Smooth muscle cell (in vitro differentiated cells): ENCODE measurements at regions not wholly inside any gene's neighbourhood (a gene's known extent, or its start where the extent isn't known, plus 50 kb on each side); places are given as distances from the start of the nearest gene placed in this dataset.

Experiments used
- DNase-seq: peaks from one replicate; lab custom pipeline; 2025; ENCODE audit not compliant: unreplicated experiment; lab: John Stamatoyannopoulos, UW
- H2AFZ ChIP-seq: fragments of 200-600 bp; sonication (generic); 2 replicates; pipeline ENCODE4 v1.6.0; 2016; ENCODE audit warnings: antibody characterized with exemption, low read depth, mild to moderate bottlenecking
- H3F3A ChIP-seq: fragments of 200-600 bp; sonication (generic); 2 replicates; pipeline ENCODE4 v1.6.0; 2017; ENCODE audit warnings: antibody characterized with exemption, low read depth
- H3K27ac ChIP-seq: fragments of 200-600 bp; sonication (generic); 2 replicates; pipeline ENCODE4 v1.5.1; 2016; ENCODE audit warnings: low read depth, mild to moderate bottlenecking
- H3K27me3 ChIP-seq: fragments of 200-600 bp; sonication (generic); 2 replicates; pipeline ENCODE4 v1.6.1; 2016; ENCODE audit warnings: low read depth, mild to moderate bottlenecking
- H3K36me3 ChIP-seq: fragments of 200-600 bp; sonication (generic); 2 replicates; pipeline ENCODE4 v1.5.1; 2016; ENCODE audit warnings: low read depth
- H3K4me1 ChIP-seq: fragments of 200-600 bp; sonication (generic); 2 replicates; pipeline ENCODE4 v1.5.1; 2016; ENCODE audit warnings: low read depth
- H3K4me2 ChIP-seq: fragments of 200-600 bp; sonication (generic); 2 replicates; pipeline ENCODE4 v1.6.0; 2016; ENCODE audit warnings: mild to moderate bottlenecking
- H3K4me3 ChIP-seq: fragments of 200-600 bp; sonication (generic); 2 replicates; pipeline ENCODE4 v1.5.1; 2016; ENCODE audit warnings: mild to moderate bottlenecking
- H3K79me2 ChIP-seq: fragments of 200-600 bp; sonication (generic); 2 replicates; pipeline ENCODE4 v1.6.0; 2016; ENCODE audit warnings: low read depth, mild to moderate bottlenecking
- H3K9ac ChIP-seq: fragments of 200-600 bp; sonication (generic); 2 replicates; pipeline ENCODE4 v1.6.0; 2016; ENCODE audit warnings: low read depth
- H3K9me3 ChIP-seq: fragments of 200-600 bp; sonication (generic); replicated peaks from 2 replicates; pipeline ENCODE4 v1.5.1; 2016; ENCODE audit warnings: low read depth
- H4K20me1 ChIP-seq: fragments of 200-600 bp; sonication (generic); 2 replicates; pipeline ENCODE4 v1.6.0; 2016; ENCODE audit warnings: low read depth
- WGBS: methylation state at CpG from one replicate; pipeline ENCODE4 v1.1.7; 2016; ENCODE audit warnings: low lambda C conversion rate; 5-methylcytosine and 5-hydroxymethylcytosine counted together
- TF ChIP-seq, protein P1 (sequence below): fragments of 200-600 bp; sonication (generic); IDR thresholded peaks from 2 replicates; pipeline ENCODE4 v1.5.1; 2017; ENCODE audit warnings: borderline replicate concordance, mild to moderate bottlenecking, antibody characterized with exemption; ENCODE audit not compliant: insufficient read depth, poor library complexity, severe bottlenecking

- TF ChIP-seq, protein P1, sequence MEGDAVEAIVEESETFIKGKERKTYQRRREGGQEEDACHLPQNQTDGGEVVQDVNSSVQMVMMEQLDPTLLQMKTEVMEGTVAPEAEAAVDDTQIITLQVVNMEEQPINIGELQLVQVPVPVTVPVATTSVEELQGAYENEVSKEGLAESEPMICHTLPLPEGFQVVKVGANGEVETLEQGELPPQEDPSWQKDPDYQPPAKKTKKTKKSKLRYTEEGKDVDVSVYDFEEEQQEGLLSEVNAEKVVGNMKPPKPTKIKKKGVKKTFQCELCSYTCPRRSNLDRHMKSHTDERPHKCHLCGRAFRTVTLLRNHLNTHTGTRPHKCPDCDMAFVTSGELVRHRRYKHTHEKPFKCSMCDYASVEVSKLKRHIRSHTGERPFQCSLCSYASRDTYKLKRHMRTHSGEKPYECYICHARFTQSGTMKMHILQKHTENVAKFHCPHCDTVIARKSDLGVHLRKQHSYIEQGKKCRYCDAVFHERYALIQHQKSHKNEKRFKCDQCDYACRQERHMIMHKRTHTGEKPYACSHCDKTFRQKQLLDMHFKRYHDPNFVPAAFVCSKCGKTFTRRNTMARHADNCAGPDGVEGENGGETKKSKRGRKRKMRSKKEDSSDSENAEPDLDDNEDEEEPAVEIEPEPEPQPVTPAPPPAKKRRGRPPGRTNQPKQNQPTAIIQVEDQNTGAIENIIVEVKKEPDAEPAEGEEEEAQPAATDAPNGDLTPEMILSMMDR, result no peak
Observed at GRCh38 chr11:119918347-119918746, 189.3 kb upstream of the NECTIN1 start.

DNA sequence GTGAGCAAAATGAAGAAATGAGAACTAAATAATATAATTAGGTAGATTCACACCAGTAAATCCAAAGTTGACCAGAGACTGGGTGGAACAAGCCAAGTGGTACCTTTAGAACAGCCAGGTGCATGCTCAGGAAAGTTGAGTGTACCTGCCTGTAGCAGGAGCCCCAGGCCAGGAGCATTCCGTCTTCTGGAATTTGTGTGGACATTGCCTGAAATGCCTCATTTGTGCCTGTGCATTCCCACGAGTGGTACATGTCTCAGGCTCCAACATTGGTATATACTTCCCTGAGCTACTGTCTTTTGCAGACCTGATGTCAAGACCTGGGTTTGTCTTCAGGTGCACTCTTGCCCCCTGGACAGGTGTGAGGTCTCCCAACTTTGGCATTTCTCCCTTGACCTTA is 187.6 kb upstream of the NECTIN1 start:
- peaks cover 21% of the 10 kb centered on the region for H3K27me3 ChIP-seq
- H3K4me2 ChIP-seq, result no peak overlapping the region
- no peaks in the 10 kb centered on the region for H3F3A ChIP-seq
- H3K9me3 ChIP-seq, result no peaks in the 10 kb centered on the region
- TF ChIP-seq, protein P1, result no peak
- no peaks in the 10 kb centered on the region for H3K79me2 ChIP-seq
- H3K9ac ChIP-seq, result no peak overlapping the region
- no peaks in the 10 kb centered on the region for H3K4me1 ChIP-seq
- no peaks in the 10 kb centered on the region for H4K20me1 ChIP-seq
- WGBS, result 72% methylated on average over 2 of the region's 2 CpGs
- DNase-seq, result no peak
- no peak overlapping the region for H3K4me3 ChIP-seq
- no peak overlapping the region for H2AFZ ChIP-seq
- H3K36me3 ChIP-seq, result no peaks in the 10 kb centered on the region
- no peak overlapping the region for H3K27ac ChIP-seq

More at GRCh38 chr11:119918347-119918746, 189.3 kb upstream of the NECTIN1 start:
- Histone ChIP-seq H3K27me3 (peaks cover 21% of the 10 kb centered on the region), H3K36me3 (no peaks in the 10 kb centered on the region), H3K4me3 (no peak overlapping the region), H3K4me2 (no peak overlapping the region), H3K9ac (no peak overlapping the region), H3K27ac (no peak overlapping the region), H3K9me3 (no peaks in the 10 kb centered on the region), H3K79me2 (no peaks in the 10 kb centered on the region), H3F3A (no peaks in the 10 kb centered on the region), H2AFZ (no peak overlapping the region), H3K4me1 (no peaks in the 10 kb centered on the region), H4K20me1 (no peaks in the 10 kb centered on the region)
- WGBS, result 86% methylated on average over 6 of the region's 6 CpGs
- no peak for DNase-seq

GRCh38 chr11:119912229-119912628 is 183.2 kb upstream of the NECTIN1 start:
- Histone ChIP-seq H3K36me3 (no peaks in the 10 kb centered on the region), H2AFZ (no peak overlapping the region), H4K20me1 (no peaks in the 10 kb centered on the region), H3K27me3 (no peaks in the 10 kb centered on the region), H3K79me2 (no peaks in the 10 kb centered on the region), H3K27ac (no peak overlapping the region), H3K4me3 (no peak overlapping the region), H3K4me2 (no peak overlapping the region), H3K9me3 (no peaks in the 10 kb centered on the region), H3K4me1 (peaks cover 7% of the 10 kb centered on the region), H3K9ac (no peak overlapping the region), H3F3A (no peaks in the 10 kb centered on the region)
- WGBS, result 67% methylated on average over 6 of the region's 6 CpGs
- TF ChIP-seq, protein P1, result no peak
- no peak for DNase-seq

DNA sequence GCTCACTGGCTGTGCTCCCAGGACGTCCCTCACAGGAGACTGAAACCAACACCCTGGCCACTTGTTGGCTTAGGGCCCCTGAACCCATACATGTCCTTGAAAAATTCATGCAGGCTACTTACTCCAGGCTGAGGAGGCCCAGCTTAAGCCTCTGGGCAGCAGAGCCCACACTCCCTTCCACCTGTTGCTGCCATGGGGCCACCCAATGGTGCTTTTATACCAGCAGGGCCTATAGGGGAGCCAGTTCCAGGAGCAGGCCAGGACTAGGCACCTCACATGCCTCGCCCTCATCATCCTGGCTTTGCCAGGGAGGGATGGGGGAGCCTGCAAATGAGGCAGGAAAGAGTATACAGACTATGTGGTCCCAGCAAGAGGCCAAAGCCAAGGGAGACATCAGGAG is 181.7 kb upstream of the NECTIN1 start:
- peaks cover 7% of the 10 kb centered on the region for H3K4me1 ChIP-seq
- no peaks in the 10 kb centered on the region for H3F3A ChIP-seq
- H3K79me2 ChIP-seq, result no peaks in the 10 kb centered on the region
- H4K20me1 ChIP-seq, result no peaks in the 10 kb centered on the region
- H3K27me3 ChIP-seq, result no peaks in the 10 kb centered on the region
- no peak overlapping the region for H3K27ac ChIP-seq
- no peaks in the 10 kb centered on the region for H3K36me3 ChIP-seq
- DNase-seq, result no peak
- 83% methylated on average over 2 of the region's 2 CpGs for WGBS
- no peak overlapping the region for H3K4me3 ChIP-seq
- TF ChIP-seq, protein P1, result no peak
- no peaks in the 10 kb centered on the region for H3K9me3 ChIP-seq
- no peak overlapping the region for H2AFZ ChIP-seq
- H3K4me2 ChIP-seq, result no peak overlapping the region
- H3K9ac ChIP-seq, result no peak overlapping the region
